WTC11 (cell line): ENCODE measurements at regions not wholly inside any gene's neighbourhood (a gene's known extent, or its start where the extent isn't known, plus 50 kb on each side); places are given as distances from the start of the nearest gene placed in this dataset.
A peak's percentile ranks its signal among the peaks of the same experiment; 100 is the strongest.

Source experiments
- ATAC-seq: fragments of 200-7000 bp; cut with Tn5 transposase; 2 replicates; pipeline ENCODE4 v1.10.0; 2021; ENCODE audit warnings: mild to moderate bottlenecking, moderate library complexity
- CTCF ChIA-PET: fragments of 300-600 bp; sonication (Branson Sonifier 250); formaldehyde crosslinking; loops from one replicate; lab custom pipeline; 2021; ENCODE audit warnings: antibody characterized with exemption; lab: Charles Lee
- POLR2A ChIA-PET: fragments of 350-600 bp; sonication (Branson Sonifier 250); formaldehyde crosslinking; loops from one replicate; lab custom pipeline; 2021; ENCODE audit warnings: antibody characterized with exemption; lab: Charles Lee
- DNase-seq: peaks from one replicate; pipeline ENCODE4 v3.0.0; 2021; ENCODE audit warnings: low spot score
- H3K27ac Mint-ChIP-seq: 2 replicates; pipeline ENCODE4 v1.8.0; 2021; ENCODE audit warnings: mixed read lengths
- H3K27me3 Mint-ChIP-seq: 2 replicates; pipeline ENCODE4 v1.8.0; 2021; ENCODE audit warnings: low read depth, mild to moderate bottlenecking, moderate library complexity, mixed read lengths
- H3K36me3 Mint-ChIP-seq: 2 replicates; pipeline ENCODE4 v1.8.0; 2021; ENCODE audit warnings: mixed read lengths
- H3K4me1 Mint-ChIP-seq: 2 replicates; pipeline ENCODE4 v1.8.0; 2022; ENCODE audit warnings: mixed read lengths
- H3K4me3 Mint-ChIP-seq: 2 replicates; pipeline ENCODE4 v1.8.0; 2021; ENCODE audit warnings: mild to moderate bottlenecking, moderate library complexity, mixed read lengths
- H3K9me3 Mint-ChIP-seq: 2 replicates; pipeline ENCODE4 v1.8.0; 2021; ENCODE audit warnings: mixed read lengths
- ATF1 ChIP-seq: sonication (generic); formaldehyde crosslinking; IDR thresholded peaks from 2 replicates; pipeline ENCODE4 v1.8.1; 2023; ENCODE audit warnings: mild to moderate bottlenecking, moderate library complexity, missing genetic modification reagents
- FOXP1 ChIP-seq: sonication (generic); formaldehyde crosslinking; IDR thresholded peaks from 2 replicates; pipeline ENCODE4 v1.8.0; 2022; ENCODE audit warnings: missing genetic modification reagents, mild to moderate bottlenecking, moderate library complexity, borderline replicate concordance
- GRHL2 ChIP-seq: fragments of 250-450 bp; sonication (Bioruptor Pico); IDR thresholded peaks from 2 replicates; pipeline ENCODE4 v1.8.0; 2022; ENCODE audit warnings: mild to moderate bottlenecking, moderate library complexity; ENCODE audit not compliant: insufficient replicate concordance, severe bottlenecking
- GTF2I ChIP-seq: fragments of 250-450 bp; sonication (Bioruptor Pico); conservative IDR thresholded peaks from 2 replicates; pipeline ENCODE4 v1.4.0; 2021; ENCODE audit warnings: mild to moderate bottlenecking
- NFATC4 ChIP-seq: fragments of 250-450 bp; sonication (Bioruptor Pico); IDR thresholded peaks from 2 replicates; pipeline ENCODE4 v1.9.0; 2021; ENCODE audit warnings: mild to moderate bottlenecking
- SMAD3 ChIP-seq: sonication (generic); formaldehyde crosslinking; IDR thresholded peaks from 2 replicates; pipeline ENCODE4 v1.8.0; 2022; ENCODE audit warnings: missing genetic modification reagents, mild to moderate bottlenecking, borderline replicate concordance
- TEAD4 ChIP-seq: sonication (generic); formaldehyde crosslinking; IDR thresholded peaks from 2 replicates; pipeline ENCODE4 v1.8.0; 2022; ENCODE audit warnings: mild to moderate bottlenecking, missing genetic modification reagents
- ZNF121 ChIP-seq: sonication (generic); formaldehyde crosslinking; IDR thresholded peaks from 2 replicates; pipeline ENCODE4 v1.8.0; 2023; ENCODE audit warnings: missing genetic modification reagents
- ZNF138 ChIP-seq: sonication (generic); formaldehyde crosslinking; conservative IDR thresholded peaks from 2 replicates; pipeline ENCODE4 v1.8.1; 2022; ENCODE audit warnings: mild to moderate bottlenecking, moderate library complexity, missing genetic modification reagents
- ZNF317 ChIP-seq: sonication (generic); formaldehyde crosslinking; IDR thresholded peaks from 2 replicates; pipeline ENCODE4 v1.8.1; 2023; ENCODE audit warnings: low read depth, mild to moderate bottlenecking, moderate library complexity, missing genetic modification reagents, borderline replicate concordance
- ZNF671 ChIP-seq: fragments of 250-450 bp; sonication (Bioruptor Pico); IDR thresholded peaks from 2 replicates; pipeline ENCODE4 v1.8.0; 2021; ENCODE audit warnings: mild to moderate bottlenecking
- TF ChIP-seq, protein P1 (sequence below): sonication (generic); formaldehyde crosslinking; IDR thresholded peaks from 2 replicates; pipeline ENCODE4 v1.8.0; 2023; ENCODE audit warnings: missing genetic modification reagents
- TF ChIP-seq, protein P2 (sequence below): sonication (generic); formaldehyde crosslinking; IDR thresholded peaks from 2 replicates; pipeline ENCODE4 v1.8.0; 2022; ENCODE audit warnings: mild to moderate bottlenecking, missing genetic modification reagents
- TF ChIP-seq, protein P3 (sequence below): sonication (generic); formaldehyde crosslinking; IDR thresholded peaks from 2 replicates; pipeline ENCODE4 v1.8.1; 2023; ENCODE audit warnings: mild to moderate bottlenecking, missing genetic modification reagents
- TF ChIP-seq, protein P4 (sequence below): sonication (generic); formaldehyde crosslinking; IDR thresholded peaks from 2 replicates; pipeline ENCODE4 v1.8.1; 2022; ENCODE audit warnings: mild to moderate bottlenecking, moderate library complexity, missing genetic modification reagents
- TF ChIP-seq, protein P5 (sequence below): sonication (generic); formaldehyde crosslinking; IDR thresholded peaks from 2 replicates; pipeline ENCODE4 v1.8.0; 2023; ENCODE audit warnings: mild to moderate bottlenecking, missing genetic modification reagents
- TF ChIP-seq, protein P6 (sequence below): sonication (generic); formaldehyde crosslinking; IDR thresholded peaks from 2 replicates; pipeline ENCODE4 v1.8.1; 2023; ENCODE audit warnings: mild to moderate bottlenecking, missing genetic modification reagents, moderate library complexity
- TF ChIP-seq, protein P7 (sequence below): sonication (generic); formaldehyde crosslinking; IDR thresholded peaks from 2 replicates; pipeline ENCODE4 v1.8.0; 2023; ENCODE audit warnings: missing genetic modification reagents, mild to moderate bottlenecking, borderline replicate concordance
- TF ChIP-seq, protein P8 (sequence below): sonication (generic); formaldehyde crosslinking; IDR thresholded peaks from 2 replicates; pipeline ENCODE4 v1.8.0; 2022; ENCODE audit warnings: mild to moderate bottlenecking, missing genetic modification reagents
- TF ChIP-seq, protein P9 (sequence below): sonication (generic); formaldehyde crosslinking; IDR thresholded peaks from 2 replicates; pipeline ENCODE4 v1.8.0; 2022; ENCODE audit warnings: mild to moderate bottlenecking, missing genetic modification reagents

DNA sequence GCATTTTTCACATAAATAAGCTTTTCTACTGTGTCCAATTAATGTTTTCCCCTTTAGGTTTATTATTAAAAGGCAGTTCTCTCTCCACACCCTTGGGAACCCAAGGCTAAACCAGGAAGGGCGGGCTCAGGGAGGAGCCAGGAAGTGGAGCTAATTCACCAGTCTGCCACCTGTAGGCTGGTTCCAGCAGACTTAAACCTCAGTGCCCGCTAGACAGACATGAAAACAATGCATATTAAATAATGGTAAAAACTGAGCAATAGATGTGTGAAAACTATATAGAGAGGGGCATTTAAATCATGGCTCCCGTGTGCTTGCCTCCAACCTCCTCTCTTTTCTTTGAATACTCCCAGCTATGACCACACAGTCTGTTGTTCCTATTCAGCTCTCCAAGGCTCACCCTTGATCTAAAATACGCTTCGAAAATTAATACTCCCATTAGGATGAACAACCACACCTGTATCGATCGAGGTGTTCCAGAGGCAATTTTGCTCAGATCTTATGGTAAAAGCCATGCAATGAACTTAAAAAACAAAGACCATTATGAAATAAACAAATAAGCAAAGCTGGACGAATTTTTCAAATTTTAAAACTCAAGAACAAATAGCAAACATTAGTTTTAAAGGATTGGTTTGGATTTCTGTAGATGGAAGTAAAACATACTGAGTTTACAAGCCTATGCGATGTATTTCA is 253.3 kb downstream of the TJP1 start (continued):
- TF ChIP-seq, protein P1, sequence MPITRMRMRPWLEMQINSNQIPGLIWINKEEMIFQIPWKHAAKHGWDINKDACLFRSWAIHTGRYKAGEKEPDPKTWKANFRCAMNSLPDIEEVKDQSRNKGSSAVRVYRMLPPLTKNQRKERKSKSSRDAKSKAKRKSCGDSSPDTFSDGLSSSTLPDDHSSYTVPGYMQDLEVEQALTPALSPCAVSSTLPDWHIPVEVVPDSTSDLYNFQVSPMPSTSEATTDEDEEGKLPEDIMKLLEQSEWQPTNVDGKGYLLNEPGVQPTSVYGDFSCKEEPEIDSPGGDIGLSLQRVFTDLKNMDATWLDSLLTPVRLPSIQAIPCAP (CRISPR knock-in tag) = no peak
- TF ChIP-seq, protein P2, sequence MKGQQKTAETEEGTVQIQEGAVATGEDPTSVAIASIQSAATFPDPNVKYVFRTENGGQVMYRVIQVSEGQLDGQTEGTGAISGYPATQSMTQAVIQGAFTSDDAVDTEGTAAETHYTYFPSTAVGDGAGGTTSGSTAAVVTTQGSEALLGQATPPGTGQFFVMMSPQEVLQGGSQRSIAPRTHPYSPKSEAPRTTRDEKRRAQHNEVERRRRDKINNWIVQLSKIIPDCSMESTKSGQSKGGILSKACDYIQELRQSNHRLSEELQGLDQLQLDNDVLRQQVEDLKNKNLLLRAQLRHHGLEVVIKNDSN (CRISPR knock-in tag) = no peak
- TF ChIP-seq FOXP1 (CRISPR knock-in tag) (no peak), SMAD3 (CRISPR knock-in tag) (no peak), ATF1 (CRISPR knock-in tag) (no peak)
- TF ChIP-seq, protein P3, sequence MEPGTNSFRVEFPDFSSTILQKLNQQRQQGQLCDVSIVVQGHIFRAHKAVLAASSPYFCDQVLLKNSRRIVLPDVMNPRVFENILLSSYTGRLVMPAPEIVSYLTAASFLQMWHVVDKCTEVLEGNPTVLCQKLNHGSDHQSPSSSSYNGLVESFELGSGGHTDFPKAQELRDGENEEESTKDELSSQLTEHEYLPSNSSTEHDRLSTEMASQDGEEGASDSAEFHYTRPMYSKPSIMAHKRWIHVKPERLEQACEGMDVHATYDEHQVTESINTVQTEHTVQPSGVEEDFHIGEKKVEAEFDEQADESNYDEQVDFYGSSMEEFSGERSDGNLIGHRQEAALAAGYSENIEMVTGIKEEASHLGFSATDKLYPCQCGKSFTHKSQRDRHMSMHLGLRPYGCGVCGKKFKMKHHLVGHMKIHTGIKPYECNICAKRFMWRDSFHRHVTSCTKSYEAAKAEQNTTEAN = no peak

DNA sequence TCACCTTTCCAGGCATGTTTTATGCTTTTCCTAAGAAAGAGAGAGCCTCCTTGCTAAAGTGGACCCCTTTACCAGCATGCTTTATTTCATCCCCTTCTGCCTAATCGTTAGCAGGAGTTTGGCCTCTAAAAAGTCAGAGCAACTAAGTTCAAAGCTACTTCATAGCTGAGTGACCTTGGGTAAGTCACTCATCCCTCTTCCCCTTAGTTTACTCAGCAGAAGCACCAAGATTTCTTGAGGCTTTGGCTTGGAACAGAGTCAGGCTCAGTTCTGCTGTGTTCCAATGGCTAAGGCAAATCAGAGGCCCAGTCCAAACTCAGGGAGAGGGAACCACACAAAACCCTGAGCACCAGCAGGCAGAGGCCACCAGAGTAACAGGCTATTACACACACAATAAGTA is 254.9 kb downstream of the TJP1 start:
- DNase-seq (no peak), ATAC-seq (no peak)
- Mint-ChIP-seq H3K9me3 (peaks cover 8% of the 10 kb centered on the region), H3K4me3 (no peak overlapping the region), H3K27me3 (peaks cover 22% of the 10 kb centered on the region), H3K4me1 (peaks cover 29% of the 10 kb centered on the region), H3K27ac (0 out of 2 replicates have a peak overlapping the region, but pooled peaks have one; percentile 9), H3K36me3 (peaks cover 2% of the 10 kb centered on the region; the same call in 1 of the 2 replicates)
- POLR2A ChIA-PET = no interaction called here
- CTCF ChIA-PET = interaction anchor here (1.3 to 3.9 kb wide), 3 partner anchors 45 to 427 kb away, joined by 6 to 37 read pairs (median 24); no protein-coding TSS in a partner anchor
- TF ChIP-seq, protein P4, sequence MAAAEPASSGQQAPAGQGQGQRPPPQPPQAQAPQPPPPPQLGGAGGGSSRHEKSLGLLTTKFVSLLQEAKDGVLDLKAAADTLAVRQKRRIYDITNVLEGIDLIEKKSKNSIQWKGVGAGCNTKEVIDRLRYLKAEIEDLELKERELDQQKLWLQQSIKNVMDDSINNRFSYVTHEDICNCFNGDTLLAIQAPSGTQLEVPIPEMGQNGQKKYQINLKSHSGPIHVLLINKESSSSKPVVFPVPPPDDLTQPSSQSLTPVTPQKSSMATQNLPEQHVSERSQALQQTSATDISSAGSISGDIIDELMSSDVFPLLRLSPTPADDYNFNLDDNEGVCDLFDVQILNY (CRISPR knock-in tag) = no peak
- TF ChIP-seq, protein P5, sequence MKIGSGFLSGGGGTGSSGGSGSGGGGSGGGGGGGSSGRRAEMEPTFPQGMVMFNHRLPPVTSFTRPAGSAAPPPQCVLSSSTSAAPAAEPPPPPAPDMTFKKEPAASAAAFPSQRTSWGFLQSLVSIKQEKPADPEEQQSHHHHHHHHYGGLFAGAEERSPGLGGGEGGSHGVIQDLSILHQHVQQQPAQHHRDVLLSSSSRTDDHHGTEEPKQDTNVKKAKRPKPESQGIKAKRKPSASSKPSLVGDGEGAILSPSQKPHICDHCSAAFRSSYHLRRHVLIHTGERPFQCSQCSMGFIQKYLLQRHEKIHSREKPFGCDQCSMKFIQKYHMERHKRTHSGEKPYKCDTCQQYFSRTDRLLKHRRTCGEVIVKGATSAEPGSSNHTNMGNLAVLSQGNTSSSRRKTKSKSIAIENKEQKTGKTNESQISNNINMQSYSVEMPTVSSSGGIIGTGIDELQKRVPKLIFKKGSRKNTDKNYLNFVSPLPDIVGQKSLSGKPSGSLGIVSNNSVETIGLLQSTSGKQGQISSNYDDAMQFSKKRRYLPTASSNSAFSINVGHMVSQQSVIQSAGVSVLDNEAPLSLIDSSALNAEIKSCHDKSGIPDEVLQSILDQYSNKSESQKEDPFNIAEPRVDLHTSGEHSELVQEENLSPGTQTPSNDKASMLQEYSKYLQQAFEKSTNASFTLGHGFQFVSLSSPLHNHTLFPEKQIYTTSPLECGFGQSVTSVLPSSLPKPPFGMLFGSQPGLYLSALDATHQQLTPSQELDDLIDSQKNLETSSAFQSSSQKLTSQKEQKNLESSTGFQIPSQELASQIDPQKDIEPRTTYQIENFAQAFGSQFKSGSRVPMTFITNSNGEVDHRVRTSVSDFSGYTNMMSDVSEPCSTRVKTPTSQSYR (CRISPR knock-in tag) = no peak
- TF ChIP-seq, protein P6, sequence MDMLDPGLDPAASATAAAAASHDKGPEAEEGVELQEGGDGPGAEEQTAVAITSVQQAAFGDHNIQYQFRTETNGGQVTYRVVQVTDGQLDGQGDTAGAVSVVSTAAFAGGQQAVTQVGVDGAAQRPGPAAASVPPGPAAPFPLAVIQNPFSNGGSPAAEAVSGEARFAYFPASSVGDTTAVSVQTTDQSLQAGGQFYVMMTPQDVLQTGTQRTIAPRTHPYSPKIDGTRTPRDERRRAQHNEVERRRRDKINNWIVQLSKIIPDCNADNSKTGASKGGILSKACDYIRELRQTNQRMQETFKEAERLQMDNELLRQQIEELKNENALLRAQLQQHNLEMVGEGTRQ = no peak
- TF ChIP-seq NFATC4 (CRISPR knock-in tag) = no peak
- no peak for TF ChIP-seq ZNF671
- TF ChIP-seq ZNF121 (CRISPR knock-in tag) = no peak
- TF ChIP-seq, protein P1 (CRISPR knock-in tag) = no peak
- no peak for TF ChIP-seq ZNF317 (CRISPR knock-in tag)
- TF ChIP-seq GRHL2 (CRISPR knock-in tag) = no peak
- TF ChIP-seq GTF2I (CRISPR knock-in tag) = no peak
- TF ChIP-seq TEAD4 (CRISPR knock-in tag) = no peak
- TF ChIP-seq, protein P7, sequence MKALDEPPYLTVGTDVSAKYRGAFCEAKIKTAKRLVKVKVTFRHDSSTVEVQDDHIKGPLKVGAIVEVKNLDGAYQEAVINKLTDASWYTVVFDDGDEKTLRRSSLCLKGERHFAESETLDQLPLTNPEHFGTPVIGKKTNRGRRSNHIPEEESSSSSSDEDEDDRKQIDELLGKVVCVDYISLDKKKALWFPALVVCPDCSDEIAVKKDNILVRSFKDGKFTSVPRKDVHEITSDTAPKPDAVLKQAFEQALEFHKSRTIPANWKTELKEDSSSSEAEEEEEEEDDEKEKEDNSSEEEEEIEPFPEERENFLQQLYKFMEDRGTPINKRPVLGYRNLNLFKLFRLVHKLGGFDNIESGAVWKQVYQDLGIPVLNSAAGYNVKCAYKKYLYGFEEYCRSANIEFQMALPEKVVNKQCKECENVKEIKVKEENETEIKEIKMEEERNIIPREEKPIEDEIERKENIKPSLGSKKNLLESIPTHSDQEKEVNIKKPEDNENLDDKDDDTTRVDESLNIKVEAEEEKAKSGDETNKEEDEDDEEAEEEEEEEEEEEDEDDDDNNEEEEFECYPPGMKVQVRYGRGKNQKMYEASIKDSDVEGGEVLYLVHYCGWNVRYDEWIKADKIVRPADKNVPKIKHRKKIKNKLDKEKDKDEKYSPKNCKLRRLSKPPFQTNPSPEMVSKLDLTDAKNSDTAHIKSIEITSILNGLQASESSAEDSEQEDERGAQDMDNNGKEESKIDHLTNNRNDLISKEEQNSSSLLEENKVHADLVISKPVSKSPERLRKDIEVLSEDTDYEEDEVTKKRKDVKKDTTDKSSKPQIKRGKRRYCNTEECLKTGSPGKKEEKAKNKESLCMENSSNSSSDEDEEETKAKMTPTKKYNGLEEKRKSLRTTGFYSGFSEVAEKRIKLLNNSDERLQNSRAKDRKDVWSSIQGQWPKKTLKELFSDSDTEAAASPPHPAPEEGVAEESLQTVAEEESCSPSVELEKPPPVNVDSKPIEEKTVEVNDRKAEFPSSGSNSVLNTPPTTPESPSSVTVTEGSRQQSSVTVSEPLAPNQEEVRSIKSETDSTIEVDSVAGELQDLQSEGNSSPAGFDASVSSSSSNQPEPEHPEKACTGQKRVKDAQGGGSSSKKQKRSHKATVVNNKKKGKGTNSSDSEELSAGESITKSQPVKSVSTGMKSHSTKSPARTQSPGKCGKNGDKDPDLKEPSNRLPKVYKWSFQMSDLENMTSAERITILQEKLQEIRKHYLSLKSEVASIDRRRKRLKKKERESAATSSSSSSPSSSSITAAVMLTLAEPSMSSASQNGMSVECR (CRISPR knock-in tag) = no peak
- TF ChIP-seq ZNF138 (CRISPR knock-in tag) = no peak
- TF ChIP-seq, protein P8, sequence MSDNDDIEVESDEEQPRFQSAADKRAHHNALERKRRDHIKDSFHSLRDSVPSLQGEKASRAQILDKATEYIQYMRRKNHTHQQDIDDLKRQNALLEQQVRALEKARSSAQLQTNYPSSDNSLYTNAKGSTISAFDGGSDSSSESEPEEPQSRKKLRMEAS (CRISPR knock-in tag) = no peak
- TF ChIP-seq, protein P9, sequence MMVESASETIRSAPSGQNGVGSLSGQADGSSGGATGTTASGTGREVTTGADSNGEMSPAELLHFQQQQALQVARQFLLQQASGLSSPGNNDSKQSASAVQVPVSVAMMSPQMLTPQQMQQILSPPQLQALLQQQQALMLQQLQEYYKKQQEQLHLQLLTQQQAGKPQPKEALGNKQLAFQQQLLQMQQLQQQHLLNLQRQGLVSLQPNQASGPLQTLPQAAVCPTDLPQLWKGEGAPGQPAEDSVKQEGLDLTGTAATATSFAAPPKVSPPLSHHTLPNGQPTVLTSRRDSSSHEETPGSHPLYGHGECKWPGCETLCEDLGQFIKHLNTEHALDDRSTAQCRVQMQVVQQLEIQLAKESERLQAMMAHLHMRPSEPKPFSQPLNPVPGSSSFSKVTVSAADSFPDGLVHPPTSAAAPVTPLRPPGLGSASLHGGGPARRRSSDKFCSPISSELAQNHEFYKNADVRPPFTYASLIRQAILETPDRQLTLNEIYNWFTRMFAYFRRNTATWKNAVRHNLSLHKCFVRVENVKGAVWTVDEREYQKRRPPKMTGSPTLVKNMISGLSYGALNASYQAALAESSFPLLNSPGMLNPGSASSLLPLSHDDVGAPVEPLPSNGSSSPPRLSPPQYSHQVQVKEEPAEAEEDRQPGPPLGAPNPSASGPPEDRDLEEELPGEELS (CRISPR knock-in tag) = no peak
